ENCODE measurements at regions not wholly inside any gene's neighbourhood (a gene's known extent, or its start where the extent isn't known, plus 50 kb on each side); places are given as distances from the start of the nearest gene placed in this dataset.

- TF ChIP-seq POLR2A (IDR thresholded peaks at IDR 0.05), result no peak
- no peak for TF ChIP-seq POLR2AphosphoS5 (IDR thresholded peaks at IDR 0.05)
- no peak for TF ChIP-seq CTCF (IDR thresholded peaks at IDR 0.05)
These were observed 96.4 kb downstream of the CDCA7 start for GRCh38 chr2:173451118-173451517.

Data from stomach (tissue), 4 donors.